Muscle layer of colon (tissue), 2 donors: ENCODE measurements at regions not wholly inside any gene's neighbourhood (a gene's known extent, or its start where the extent isn't known, plus 50 kb on each side); places are given as distances from the start of the nearest gene placed in this dataset.

Experiments
- H3K27ac ChIP-seq: one replicate; pipeline ENCODE4 v1.7.0; 2013; ENCODE audit warnings: low read depth, mild to moderate bottlenecking, low read length, moderate library complexity
- H3K27me3 ChIP-seq, 2 donors: one replicate each; pipeline ENCODE4 v1.7.0; 2013; ENCODE audit warnings: low read length in 2 of 2, mild to moderate bottlenecking in 2 of 2; ENCODE audit not compliant: insufficient read depth in 2 of 2, control insufficient read depth in 1 of 2
- H3K36me3 ChIP-seq: one replicate; pipeline ENCODE4 v1.7.0; 2013; ENCODE audit warnings: mild to moderate bottlenecking, low read length; ENCODE audit not compliant: insufficient read depth
- H3K4me1 ChIP-seq: one replicate; pipeline ENCODE4 v1.7.0; 2013; ENCODE audit warnings: mild to moderate bottlenecking, low read length; ENCODE audit not compliant: insufficient read depth
- H3K4me3 ChIP-seq, 2 donors: one replicate each; pipeline ENCODE4 v1.7.0; 2013; ENCODE audit warnings: low read length in 2 of 2, low read depth in 1 of 2, mild to moderate bottlenecking in 1 of 2, moderate library complexity in 1 of 2
- H3K9ac ChIP-seq: one replicate; pipeline ENCODE4 v1.7.0; 2013; ENCODE audit warnings: low read length
- H3K9me3 ChIP-seq: one replicate; pipeline ENCODE4 v1.7.0; 2013; ENCODE audit warnings: mild to moderate bottlenecking, low read length
- donor health status: abdominal sarcoma.
- donor health status: Adenocarcinoma of cecum.

DNA sequence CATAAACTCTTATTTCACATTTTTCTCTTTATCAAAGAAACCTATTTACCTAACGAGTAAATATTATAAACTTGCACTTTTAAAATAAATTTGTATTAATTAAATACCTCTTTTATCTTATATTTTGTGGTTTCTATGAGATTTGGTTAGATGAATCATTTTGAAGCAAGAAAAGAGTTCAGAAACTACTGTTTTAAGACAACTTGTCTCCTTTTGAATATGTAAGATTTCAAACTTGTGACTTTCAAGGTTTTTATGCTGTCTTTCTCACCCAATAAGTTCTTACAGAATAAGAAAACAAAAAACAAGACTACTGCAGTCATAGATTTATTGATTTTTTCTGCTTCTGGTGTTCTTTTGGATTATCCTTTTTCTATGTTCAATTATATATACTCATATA, 339.0 kb downstream of the SNAPC1 start:
- H3K36me3 ChIP-seq, result no peaks in the 10 kb centered on the region
- no peak overlapping the region for H3K4me3 ChIP-seq
- H3K27ac ChIP-seq, result no peak overlapping the region
- H3K4me1 ChIP-seq, result no peaks in the 10 kb centered on the region
- H3K9me3 ChIP-seq, result no peaks in the 10 kb centered on the region
- no peaks in the 10 kb centered on the region for H3K27me3 ChIP-seq
- no peak overlapping the region for H3K9ac ChIP-seq

GRCh38 chr14:62101673-62102348, 339.6 kb downstream of the SNAPC1 start:
- no peaks in the 10 kb centered on the region for H3K9me3 ChIP-seq
- no peak overlapping the region for H3K4me3 ChIP-seq
- H3K36me3 ChIP-seq, result no peaks in the 10 kb centered on the region
- H3K27ac ChIP-seq, result no peak overlapping the region
- H3K4me1 ChIP-seq, result no peaks in the 10 kb centered on the region
- H3K9ac ChIP-seq, result no peak overlapping the region
- no peaks in the 10 kb centered on the region for H3K27me3 ChIP-seq

- Histone ChIP-seq H3K27me3 (no peaks in the 10 kb centered on the region), H3K36me3 (no peaks in the 10 kb centered on the region), H3K9me3 (no peaks in the 10 kb centered on the region), H3K27ac (no peak overlapping the region), H3K4me3 (no peak overlapping the region), H3K9ac (no peak overlapping the region), H3K4me1 (no peaks in the 10 kb centered on the region)
Observed at GRCh38 chr14:62102349-62102725, 340.1 kb downstream of the SNAPC1 start.

DNA sequence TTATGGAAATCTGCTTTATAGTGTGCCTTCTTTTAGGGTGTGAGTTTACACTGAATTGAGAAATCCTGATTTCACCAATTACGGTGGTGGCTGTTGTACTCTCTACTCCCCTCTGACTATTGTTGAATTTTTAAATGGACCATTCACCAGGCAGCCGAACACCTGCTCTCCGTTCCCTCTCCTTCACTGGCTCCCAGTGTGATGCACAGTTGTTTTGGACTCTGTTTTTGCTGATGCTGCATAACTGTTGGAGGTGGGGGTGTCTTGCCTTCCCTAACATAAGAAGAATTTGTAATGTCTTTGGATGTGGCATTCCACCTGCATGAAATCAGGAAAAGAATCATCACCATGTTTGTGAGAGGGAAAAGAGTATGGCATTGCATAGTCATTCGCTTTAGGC, 341.2 kb downstream of the SNAPC1 start:
- no peaks in the 10 kb centered on the region for H3K27me3 ChIP-seq
- H3K4me1 ChIP-seq, result no peaks in the 10 kb centered on the region
- no peak overlapping the region for H3K9ac ChIP-seq
- H3K9me3 ChIP-seq, result no peaks in the 10 kb centered on the region
- no peaks in the 10 kb centered on the region for H3K36me3 ChIP-seq
- H3K27ac ChIP-seq, result no peak overlapping the region
- no peak overlapping the region for H3K4me3 ChIP-seq

GRCh38 chr14:62110941-62111340, 348.7 kb downstream of the SNAPC1 start:
- H3K27ac ChIP-seq, result no peak overlapping the region
- H3K27me3 ChIP-seq, result peaks cover 5 to 6% of the 10 kb centered on the region in 2 donors
- H3K36me3 ChIP-seq, result no peaks in the 10 kb centered on the region
- no peaks in the 10 kb centered on the region for H3K4me1 ChIP-seq
- no peak overlapping the region for H3K9ac ChIP-seq
- no peak overlapping the region for H3K4me3 ChIP-seq
- no peaks in the 10 kb centered on the region for H3K9me3 ChIP-seq

DNA sequence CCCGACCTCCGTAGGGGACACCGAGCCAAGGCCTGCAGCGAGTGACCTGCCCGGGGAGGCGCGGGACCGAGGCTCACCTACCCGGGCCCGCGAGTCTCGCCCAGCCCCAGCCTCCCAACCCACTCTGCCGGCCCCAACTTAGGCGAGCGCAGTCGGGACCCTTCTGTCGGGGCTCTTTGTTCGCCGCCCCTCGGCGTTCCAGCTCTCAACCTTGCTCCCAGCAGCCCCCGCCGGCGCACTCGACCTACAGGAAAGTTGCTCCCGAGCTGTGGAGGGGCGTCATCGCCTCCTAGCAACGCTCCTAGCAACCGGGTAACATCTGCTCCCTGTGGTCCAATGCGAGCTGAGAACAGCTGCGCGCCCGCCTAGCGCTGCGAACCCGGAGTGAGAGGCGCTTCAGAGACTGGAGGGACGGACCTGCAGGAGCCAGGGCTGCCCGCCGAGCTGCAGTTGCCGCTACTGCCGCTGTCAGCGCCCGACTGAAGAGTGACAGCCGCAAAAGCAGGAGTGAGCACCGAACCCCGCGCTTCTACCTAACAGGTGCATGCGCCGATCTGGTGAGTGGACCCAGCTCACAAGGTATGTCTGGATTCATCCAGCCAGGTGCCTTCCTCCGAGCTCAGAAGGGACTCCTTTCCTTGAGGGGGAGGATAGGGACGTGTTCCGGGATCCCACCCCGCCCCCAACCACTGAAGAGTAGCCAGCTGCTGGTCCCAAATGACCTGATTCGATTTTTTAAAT, 355.0 kb downstream of the SNAPC1 start:
- Histone ChIP-seq H3K36me3 (no peaks in the 10 kb centered on the region), H3K4me1 (peaks cover 10% of the 10 kb centered on the region), H3K9ac (no peak overlapping the region), H3K27ac (no peak overlapping the region), H3K9me3 (no peaks in the 10 kb centered on the region), H3K27me3 (peaks cover 25 to 28% of the 10 kb centered on the region in 2 donors), H3K4me3 (peak overlapping the region in 1 of 2 donors; percentile 45)

DNA sequence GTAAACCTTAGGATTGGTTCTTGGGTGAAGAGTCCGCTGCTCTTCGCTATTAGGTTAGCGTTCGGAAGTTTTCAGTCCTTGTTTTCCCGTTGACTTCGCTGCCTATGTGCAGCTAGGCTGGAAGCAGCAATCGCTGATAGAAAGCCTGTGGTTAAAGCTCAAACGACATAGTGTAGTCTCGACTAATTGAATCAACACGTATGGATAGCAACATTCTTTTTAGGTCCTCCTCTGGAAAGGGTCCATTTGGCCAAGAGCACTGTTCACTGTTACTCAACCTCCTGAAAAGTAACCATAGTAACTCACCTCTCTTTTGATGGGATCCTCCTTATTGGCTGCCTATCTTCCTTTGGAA, 355.5 kb downstream of the SNAPC1 start:
- Histone ChIP-seq H3K4me3 (peak overlapping the region in 1 of 2 donors; percentile 45), H3K4me1 (peaks cover 10% of the 10 kb centered on the region), H3K36me3 (no peaks in the 10 kb centered on the region), H3K9ac (no peak overlapping the region), H3K9me3 (no peaks in the 10 kb centered on the region), H3K27me3 (peaks cover 25 to 28% of the 10 kb centered on the region in 2 donors), H3K27ac (no peak overlapping the region)

- no peak overlapping the region for H3K27ac ChIP-seq
- peaks cover 10% of the 10 kb centered on the region for H3K4me1 ChIP-seq
- H3K27me3 ChIP-seq, result peaks cover 25 to 28% of the 10 kb centered on the region in 2 donors
- H3K9ac ChIP-seq, result no peak overlapping the region
- no peaks in the 10 kb centered on the region for H3K9me3 ChIP-seq
- H3K36me3 ChIP-seq, result no peaks in the 10 kb centered on the region
- no peak overlapping the region for H3K4me3 ChIP-seq
Observed at GRCh38 chr14:62118461-62118860, 356.2 kb downstream of the SNAPC1 start.

DNA sequence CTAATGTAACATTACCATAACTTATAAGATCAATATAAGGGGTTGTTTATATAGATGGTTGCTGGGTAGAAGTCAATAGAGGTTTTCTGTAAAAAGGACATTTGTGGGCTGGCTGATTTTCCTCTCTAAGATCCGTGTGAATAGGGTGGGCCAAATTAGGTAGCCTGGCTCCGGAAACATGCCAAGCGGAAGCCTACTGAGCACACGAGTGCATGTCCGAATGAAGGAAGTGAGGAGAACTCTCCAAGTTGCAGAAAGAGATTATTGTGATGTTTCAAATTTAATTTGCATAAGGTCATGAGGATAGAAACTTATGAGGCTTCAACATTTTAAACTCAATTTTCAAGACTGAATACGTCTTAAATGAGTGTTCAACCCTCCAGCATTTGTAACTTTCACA, 356.7 kb downstream of the SNAPC1 start:
- no peak overlapping the region for H3K9ac ChIP-seq
- H3K36me3 ChIP-seq, result no peaks in the 10 kb centered on the region
- no peak overlapping the region for H3K4me3 ChIP-seq
- H3K27ac ChIP-seq, result no peak overlapping the region
- H3K4me1 ChIP-seq, result peaks cover 10% of the 10 kb centered on the region
- H3K9me3 ChIP-seq, result no peaks in the 10 kb centered on the region
- H3K27me3 ChIP-seq, result peaks cover 25 to 28% of the 10 kb centered on the region in 2 donors

DNA sequence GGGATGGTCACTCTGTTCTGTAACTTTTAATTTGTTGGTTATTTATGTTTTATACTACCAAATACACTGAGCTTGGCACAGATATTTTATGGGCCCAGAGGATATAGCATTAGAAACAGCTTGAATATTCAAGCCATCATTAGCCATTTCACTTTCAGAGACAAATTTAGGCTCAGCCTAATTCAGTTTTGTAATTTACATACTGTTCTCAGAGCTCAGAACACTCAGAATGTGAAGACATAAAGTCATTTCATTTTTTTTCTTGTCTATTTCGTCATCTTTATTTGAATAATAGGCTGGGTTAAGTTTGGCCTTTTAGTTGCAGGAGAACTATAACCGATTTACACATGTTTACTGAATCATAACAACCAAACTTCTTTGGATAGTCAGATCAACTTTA, 361.7 kb downstream of the SNAPC1 start:
- H3K9me3 ChIP-seq, result no peaks in the 10 kb centered on the region
- peaks cover under 1% of the 10 kb centered on the region in 2 donors for H3K27me3 ChIP-seq
- H3K4me3 ChIP-seq, result no peak overlapping the region
- no peak overlapping the region for H3K9ac ChIP-seq
- H3K27ac ChIP-seq, result no peak overlapping the region
- H3K36me3 ChIP-seq, result no peaks in the 10 kb centered on the region
- no peaks in the 10 kb centered on the region for H3K4me1 ChIP-seq

- no peaks in the 10 kb centered on the region for H3K9me3 ChIP-seq
- H3K27ac ChIP-seq, result no peak overlapping the region
- H3K36me3 ChIP-seq, result no peaks in the 10 kb centered on the region
- H3K4me3 ChIP-seq, result no peak overlapping the region
- H3K4me1 ChIP-seq, result no peaks in the 10 kb centered on the region
- H3K27me3 ChIP-seq, result no peaks in the 10 kb centered on the region
- no peak overlapping the region for H3K9ac ChIP-seq
Observed at GRCh38 chr14:62125793-62126192, 363.6 kb downstream of the SNAPC1 start.
